ENCODE measurements at regions not wholly inside any gene's neighbourhood (a gene's known extent, or its start where the extent isn't known, plus 50 kb on each side); places are given as distances from the start of the nearest gene placed in this dataset.

GRCh38 chr1:229139331-229140118 lies 131.4 kb upstream of the RAB4A start:
- no peak for TF ChIP-seq CTCF (conservative IDR thresholded peaks at IDR 0.05)
- TF ChIP-seq EZH2 (IDR thresholded peaks at IDR 0.05; ENCODE audit: low read depth): no peak

Data from PC-9 (cell line).